Muscle layer of duodenum (tissue), 2 donors: ENCODE measurements at regions not wholly inside any gene's neighbourhood (a gene's known extent, or its start where the extent isn't known, plus 50 kb on each side); places are given as distances from the start of the nearest gene placed in this dataset.

ENCODE experiments used
- H3K27ac ChIP-seq: one replicate; pipeline ENCODE4 v1.7.0; 2013; ENCODE audit warnings: mild to moderate bottlenecking, low read length
- H3K27me3 ChIP-seq: one replicate; pipeline ENCODE4 v1.7.0; 2013; ENCODE audit warnings: low read depth, mild to moderate bottlenecking, control low read depth, low read length
- H3K36me3 ChIP-seq, 2 donors: one replicate each; pipeline ENCODE4 v1.7.0; 2013; ENCODE audit warnings: low read length in 2 of 2, control low read depth in 1 of 2, mild to moderate bottlenecking in 1 of 2; ENCODE audit not compliant: insufficient read depth in 2 of 2, control insufficient read depth in 1 of 2
- H3K4me1 ChIP-seq, 2 donors: one replicate each; pipeline ENCODE4 v1.7.0; 2013; ENCODE audit warnings: low read length in 2 of 2, mild to moderate bottlenecking in 2 of 2, control low read depth in 1 of 2, moderate library complexity in 1 of 2; ENCODE audit not compliant: insufficient read depth in 2 of 2, control insufficient read depth in 1 of 2
- H3K4me3 ChIP-seq, 2 donors: one replicate each; pipeline ENCODE4 v1.7.0; 2013; ENCODE audit warnings: low read length in 2 of 2, low read depth in 1 of 2, mild to moderate bottlenecking in 1 of 2
- H3K9me3 ChIP-seq, 2 donors: one replicate each; pipeline ENCODE4 v1.7.0; 2013; ENCODE audit warnings: low read length in 2 of 2, control low read depth in 1 of 2, mild to moderate bottlenecking in 1 of 2; ENCODE audit not compliant: control insufficient read depth in 1 of 2
- donor health status: healthy.

DNA sequence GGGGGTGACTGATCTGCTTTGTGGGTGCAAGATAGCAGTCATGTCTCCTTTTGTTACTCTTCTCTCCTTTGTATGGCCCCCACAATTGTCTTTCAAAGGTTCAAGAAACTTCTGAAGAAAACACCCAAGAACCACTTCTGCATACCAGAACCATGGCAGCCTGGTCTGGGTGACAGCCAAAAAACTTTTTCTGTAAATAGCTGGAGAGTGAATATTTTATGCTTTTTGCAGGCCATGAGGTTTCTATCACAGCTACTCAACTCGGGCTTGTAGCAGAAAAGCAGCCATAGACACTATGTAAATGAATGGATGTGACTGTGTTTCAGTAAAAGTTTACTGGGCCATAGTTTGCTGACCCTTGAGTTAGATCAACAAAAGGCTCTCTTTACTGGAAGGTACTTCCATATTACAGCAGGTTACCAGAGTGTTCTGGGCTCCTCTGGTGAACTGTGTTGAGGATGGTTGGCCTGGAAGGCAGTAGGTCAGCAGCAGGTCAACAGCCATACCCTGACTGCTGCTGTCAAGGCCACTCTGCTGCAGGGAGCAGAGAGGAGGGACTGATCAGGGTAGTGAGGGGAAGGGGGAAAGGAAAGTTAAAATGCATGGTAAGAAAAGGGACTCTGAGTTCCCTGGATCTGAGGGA, 116.4 kb downstream of the GDAP2 start:
- peaks cover 0 to 19% of the 10 kb centered on the region in 2 donors for H3K4me1 ChIP-seq
- H3K9me3 ChIP-seq = no peaks in the 10 kb centered on the region
- no peaks in the 10 kb centered on the region for H3K27me3 ChIP-seq
- no peaks in the 10 kb centered on the region for H3K36me3 ChIP-seq
- H3K4me3 ChIP-seq = no peak overlapping the region
- no peak overlapping the region for H3K27ac ChIP-seq
